ENCODE measurements at regions not wholly inside any gene's neighbourhood (a gene's known extent, or its start where the extent isn't known, plus 50 kb on each side); places are given as distances from the start of the nearest gene placed in this dataset.
A peak's percentile ranks its signal among the peaks of the same experiment; 100 is the strongest.
"Not testable (repeated sequence)": the region's sequence is repeated elsewhere in the genome, so short reads cannot be mapped to it uniquely, and the experiment has no call there.

DNA sequence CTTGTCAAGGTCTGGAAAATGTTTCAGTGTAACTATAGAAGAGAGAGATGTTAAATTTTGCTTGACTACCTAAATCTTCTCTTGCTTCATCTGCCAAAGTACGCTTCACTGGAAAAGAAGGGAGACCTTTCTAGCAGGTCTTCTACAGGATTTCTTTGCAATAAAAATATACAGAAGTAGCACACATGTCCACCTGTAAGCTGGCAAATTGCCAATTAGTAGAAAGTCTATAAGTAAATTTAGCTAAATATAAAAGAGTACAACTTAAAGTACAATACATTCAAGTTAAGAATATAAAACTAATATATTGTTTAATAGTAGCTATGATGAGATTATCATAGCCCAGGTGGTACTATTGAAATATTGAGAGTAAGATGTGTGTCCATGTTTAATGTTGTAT, 128.5 kb upstream of the EDNRB start:
- intact Hi-C loops (cut with DNase I; ENCODE audit: low total_unique reads): no loop called here
- Histone ChIP-seq H3K36me3 (no peaks in the 10 kb centered on the region), H3K27ac (no peak overlapping the region), H3K4me1 (peaks cover 0 to 3% (median 0%) of the 10 kb centered on the region in 4 donors), H3K4me3 (no peak overlapping the region), H3K9me3 (no peaks in the 10 kb centered on the region), H3K27me3 (no peaks in the 10 kb centered on the region)
- DNase-seq: no peak
- 91 to 93% (median 92%) methylated on average over 1 of the region's 1 CpG for WGBS, 5 donors
- no peak for TF ChIP-seq EP300 (IDR thresholded peaks at IDR 0.05)
- no peak for TF ChIP-seq CTCF (IDR thresholded peaks at IDR 0.05)
- no peak for TF ChIP-seq POLR2A (IDR thresholded peaks at IDR 0.05)
- TF ChIP-seq POLR2AphosphoS5 (IDR thresholded peaks at IDR 0.05): no peak

- WGBS, 5 donors: 41 to 47% (median 43%) methylated on average over 2 of the region's 2 CpGs
- Histone ChIP-seq H3K27ac (no peak overlapping the region), H3K9me3 (no peaks in the 10 kb centered on the region), H3K4me3 (no peak overlapping the region), H3K4me1 (peaks cover 0 to 3% (median 0%) of the 10 kb centered on the region in 4 donors), H3K27me3 (no peaks in the 10 kb centered on the region), H3K36me3 (no peaks in the 10 kb centered on the region)
- TF ChIP-seq POLR2A (IDR thresholded peaks at IDR 0.05): no peak
- TF ChIP-seq CTCF (IDR thresholded peaks at IDR 0.05): no peak
- TF ChIP-seq POLR2AphosphoS5 (IDR thresholded peaks at IDR 0.05): no peak
- no peak for TF ChIP-seq EP300 (IDR thresholded peaks at IDR 0.05)
- intact Hi-C loops (cut with DNase I; ENCODE audit: low total_unique reads): no loop called here
- DNase-seq: no peak
Observed at GRCh38 chr13:78046331-78046730, 127.7 kb upstream of the EDNRB start.

DNA sequence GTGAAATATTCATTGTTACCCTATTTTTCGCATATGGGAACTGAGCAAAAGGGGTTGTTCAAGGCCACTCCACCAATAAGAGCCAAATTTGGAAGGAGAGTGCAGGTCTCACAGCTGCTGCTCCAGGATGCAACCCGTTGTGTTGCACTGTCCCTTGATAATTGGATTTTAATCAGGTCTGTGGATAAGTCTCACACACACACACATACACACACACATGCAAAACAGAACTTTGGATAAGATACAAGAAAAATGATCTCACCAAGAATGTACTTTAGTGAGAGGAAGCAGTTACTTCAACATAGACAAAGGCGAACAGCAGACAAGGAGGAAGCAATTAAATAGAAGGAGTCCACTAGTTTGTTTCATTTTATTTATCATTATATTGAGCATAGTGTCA, 127.3 kb upstream of the EDNRB start:
- H3K4me1 ChIP-seq: peaks cover 0 to 3% (median 0%) of the 10 kb centered on the region in 4 donors
- intact Hi-C loops (cut with DNase I; ENCODE audit: low total_unique reads): no loop called here
- WGBS, 5 donors: 47 to 57% (median 49%) methylated on average over 3 of the region's 3 CpGs
- no peak overlapping the region for H3K27ac ChIP-seq
- no peaks in the 10 kb centered on the region for H3K36me3 ChIP-seq
- no peaks in the 10 kb centered on the region for H3K9me3 ChIP-seq
- TF ChIP-seq POLR2A (IDR thresholded peaks at IDR 0.05): no peak
- no peak for TF ChIP-seq EP300 (IDR thresholded peaks at IDR 0.05)
- TF ChIP-seq CTCF (IDR thresholded peaks at IDR 0.05): no peak
- TF ChIP-seq POLR2AphosphoS5 (IDR thresholded peaks at IDR 0.05): no peak
- no peak overlapping the region for H3K4me3 ChIP-seq
- DNase-seq: peak in 1 of 2 donors; percentile 14
- H3K27me3 ChIP-seq: no peaks in the 10 kb centered on the region

DNA sequence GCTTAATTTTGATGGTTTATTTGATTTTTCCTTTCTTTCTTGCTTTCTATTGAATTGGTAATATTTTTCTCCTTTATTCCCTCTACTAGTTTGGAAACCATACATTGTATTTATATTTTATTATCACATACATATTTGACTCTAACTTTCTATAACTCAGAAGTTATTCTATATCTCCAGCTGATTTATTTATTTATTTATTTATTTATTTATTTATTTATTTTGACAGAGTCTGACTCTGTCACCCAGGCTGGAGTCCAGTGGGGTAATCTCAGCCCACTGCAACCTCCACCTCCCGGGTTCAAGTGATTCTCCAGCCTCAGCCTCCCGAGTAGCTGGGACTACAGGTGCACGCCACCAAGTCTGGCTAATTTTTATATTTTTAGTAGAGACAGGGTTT, 122.7 kb upstream of the EDNRB start:
- DNase-seq; intact Hi-C loops (cut with DNase I; ENCODE audit: low total_unique reads); H3K4me3 ChIP-seq; H3K9me3 ChIP-seq; H3K36me3 ChIP-seq; H3K4me1 ChIP-seq; H3K27ac ChIP-seq; H3K27me3 ChIP-seq: not testable (repeated sequence)
- WGBS, 5 donors: 97 to 100% (median 98%) methylated on average over 3 of the region's 3 CpGs

- no peaks in the 10 kb centered on the region for H3K4me1 ChIP-seq
- H3K4me3 ChIP-seq: no peak overlapping the region
- TF ChIP-seq CTCF (IDR thresholded peaks at IDR 0.05) (no peak), EP300 (IDR thresholded peaks at IDR 0.05) (no peak), POLR2AphosphoS5 (IDR thresholded peaks at IDR 0.05) (no peak), POLR2A (IDR thresholded peaks at IDR 0.05) (no peak)
- H3K9me3 ChIP-seq: no peaks in the 10 kb centered on the region
- H3K27me3 ChIP-seq: no peaks in the 10 kb centered on the region
- no peak for DNase-seq
- no peak overlapping the region for H3K27ac ChIP-seq
- intact Hi-C loops (cut with DNase I; ENCODE audit: low total_unique reads): no loop called here
- no peaks in the 10 kb centered on the region for H3K36me3 ChIP-seq
- 86 to 98% (median 91%) methylated on average over 4 of the region's 4 CpGs for WGBS, 5 donors
Observed at GRCh38 chr13:78040205-78040830, 121.7 kb upstream of the EDNRB start.
